ENCODE measurements at regions not wholly inside any gene's neighbourhood (a gene's known extent, or its start where the extent isn't known, plus 50 kb on each side); places are given as distances from the start of the nearest gene placed in this dataset.

- intact Hi-C loops (cut with micrococcal nuclease) (no loop called here), dilution Hi-C loops (cut with MboI; ENCODE audit: extremely low pct_ligation_motif_present, low sequenced_read_pairs) (no loop called here)
- Histone ChIP-seq H3K27me3 (ENCODE audit: control insufficient read depth in 2 of 2, insufficient read depth in 2 of 2, low read length in 2 of 2) (no peaks in the 10 kb centered on the region), H3K27ac (ENCODE audit: insufficient read depth, low read depth, low read length) (no peak overlapping the region), H3K9ac (replicated peaks; ENCODE audit: extremely low read depth, insufficient read depth, low read length) (no peak overlapping the region), H3K4me2 (ENCODE audit: insufficient read depth, low read length) (no peak overlapping the region), H3K4me3 (replicated peaks in 1 of 3; ENCODE audit: insufficient read depth in 1 of 3, low read depth in 1 of 3, low read length in 3 of 3) (no peak overlapping the region), H3K4me1 (ENCODE audit: control insufficient read depth, extremely low read depth, insufficient read depth, low read length) (no peaks in the 10 kb centered on the region), H3K9me3 (replicated peaks; ENCODE audit: control insufficient read depth, insufficient read depth, low read length) (no peaks in the 10 kb centered on the region), H3K9me1 (replicated peaks; ENCODE audit: control insufficient read depth, extremely low read depth, insufficient read depth, low read length) (no peaks in the 10 kb centered on the region), H3K79me2 (ENCODE audit: control insufficient read depth, insufficient read depth, low read length) (no peaks in the 10 kb centered on the region), H2AFZ (ENCODE audit: low read depth, low read length) (no peak overlapping the region), H4K20me1 (replicated peaks; ENCODE audit: control insufficient read depth, extremely low read depth, insufficient read depth, low read length) (no peaks in the 10 kb centered on the region), H3K36me3 (ENCODE audit: control insufficient read depth in 2 of 2, extremely low read depth in 1 of 2, insufficient read depth in 2 of 2, low read length in 2 of 2) (no peaks in the 10 kb centered on the region)
- DNase-seq (ENCODE audit: low read depth, low spot score) = no peak
- no TSS peak for BruUV-seq (replicated peaks)
- no peak for FAIRE-seq
- no peak for TF ChIP-seq GATA2 (IDR thresholded peaks at IDR 0.05; ENCODE audit: insufficient read depth, insufficient read length, low read depth, low read length)
- CTCF ChIA-PET = interaction anchor here (1.1 kb wide), 1 partner anchor 55 kb away, joined by 3 read pairs; no protein-coding TSS in a partner anchor
- POLR2A ChIA-PET = no interaction called here
Measured at GRCh38 chr3:96537165-96537564, 277.2 kb upstream of the EPHA6 start.

- Histone ChIP-seq H3K27ac (ENCODE audit: insufficient read depth, low read depth, low read length) (no peak overlapping the region), H3K4me3 (replicated peaks in 1 of 3; ENCODE audit: insufficient read depth in 1 of 3, low read depth in 1 of 3, low read length in 3 of 3) (no peak overlapping the region), H3K4me2 (ENCODE audit: insufficient read depth, low read length) (no peak overlapping the region), H3K4me1 (ENCODE audit: control insufficient read depth, extremely low read depth, insufficient read depth, low read length) (no peaks in the 10 kb centered on the region), H3K9ac (replicated peaks; ENCODE audit: extremely low read depth, insufficient read depth, low read length) (no peak overlapping the region), H3K27me3 (ENCODE audit: control insufficient read depth in 2 of 2, insufficient read depth in 2 of 2, low read length in 2 of 2) (no peaks in the 10 kb centered on the region), H4K20me1 (replicated peaks; ENCODE audit: control insufficient read depth, extremely low read depth, insufficient read depth, low read length) (no peaks in the 10 kb centered on the region), H3K9me1 (replicated peaks; ENCODE audit: control insufficient read depth, extremely low read depth, insufficient read depth, low read length) (no peaks in the 10 kb centered on the region), H3K79me2 (ENCODE audit: control insufficient read depth, insufficient read depth, low read length) (no peaks in the 10 kb centered on the region), H3K36me3 (ENCODE audit: control insufficient read depth in 2 of 2, extremely low read depth in 1 of 2, insufficient read depth in 2 of 2, low read length in 2 of 2) (no peaks in the 10 kb centered on the region), H3K9me3 (replicated peaks; ENCODE audit: control insufficient read depth, insufficient read depth, low read length) (no peaks in the 10 kb centered on the region), H2AFZ (ENCODE audit: low read depth, low read length) (no peak overlapping the region)
- CTCF ChIA-PET = no interaction called here
- FAIRE-seq (no peak), DNase-seq (ENCODE audit: low read depth, low spot score) (no peak)
- TF ChIP-seq CTCF (IDR thresholded peaks at IDR 0.05; ENCODE audit: extremely low read depth in 1 of 2, insufficient read depth in 1 of 2, low read depth in 1 of 2, low read length in 2 of 2) (no peak), FOS (IDR thresholded peaks at IDR 0.05; ENCODE audit: borderline replicate concordance, insufficient read depth, low read length) (no peak), GATA2 (IDR thresholded peaks at IDR 0.05; ENCODE audit: insufficient read depth, insufficient read length, low read depth, low read length) (no peak), EZH2 (IDR thresholded peaks at IDR 0.05; ENCODE audit: borderline replicate concordance, low read depth, low read length, severe bottlenecking) (no peak), JUN (IDR thresholded peaks at IDR 0.05; ENCODE audit: borderline replicate concordance, insufficient read depth, insufficient read length, low read depth) (no peak), POLR2A (IDR thresholded peaks at IDR 0.05; ENCODE audit: low read depth, low read length) (no peak), MAX (IDR thresholded peaks at IDR 0.05; ENCODE audit: insufficient read depth, insufficient read length) (no peak), POLR2AphosphoS5 (IDR thresholded peaks at IDR 0.05; ENCODE audit: insufficient read depth, low read depth, low read length) (no peak)
- no TSS peak for BruUV-seq (replicated peaks)
- dilution Hi-C loops (cut with MboI; ENCODE audit: extremely low pct_ligation_motif_present, low sequenced_read_pairs) (no loop called here), intact Hi-C loops (cut with micrococcal nuclease) (no loop called here)
- POLR2A ChIA-PET = no interaction called here
Measured at GRCh38 chr3:96538186-96538585, 276.2 kb upstream of the EPHA6 start.

Data from endothelial cell of umbilical vein (primary cell).